Neuronal stem cell (in vitro differentiated cells): ENCODE measurements at regions not wholly inside any gene's neighbourhood (a gene's known extent, or its start where the extent isn't known, plus 50 kb on each side); places are given as distances from the start of the nearest gene placed in this dataset.
"Not testable (repeated sequence)": the region's sequence is repeated elsewhere in the genome, so short reads cannot be mapped to it uniquely, and the experiment has no call there.

ENCODE experiments used
- DNase-seq: peaks from one replicate; pipeline ENCODE4 v3.0.0-alpha.2; 2013; ENCODE audit warnings: low spot score
- H2AFZ ChIP-seq: one replicate; pipeline ENCODE4 v1.6.1; 2013; ENCODE audit warnings: mild to moderate bottlenecking, low read length, inconsistent platforms
- H2AK5ac ChIP-seq: 2 replicates; pipeline ENCODE4 v1.6.1; 2013; ENCODE audit warnings: low read depth, mild to moderate bottlenecking, inconsistent platforms, low read length, moderate library complexity, mixed read lengths
- H2BK120ac ChIP-seq: 2 replicates; pipeline ENCODE4 v1.6.1; 2013; ENCODE audit warnings: low read depth, mild to moderate bottlenecking, inconsistent platforms, low read length, moderate library complexity, mixed read lengths
- H2BK12ac ChIP-seq: one replicate; pipeline ENCODE4 v1.6.1; 2013; ENCODE audit warnings: low read length, inconsistent platforms
- H2BK15ac ChIP-seq: 2 replicates; pipeline ENCODE4 v1.6.1; 2013; ENCODE audit warnings: mild to moderate bottlenecking, low read length, inconsistent platforms, mixed read lengths
- H2BK5ac ChIP-seq: one replicate; pipeline ENCODE4 v1.6.1; 2013; ENCODE audit warnings: inconsistent platforms, mild to moderate bottlenecking, low read length, moderate library complexity
- H3K14ac ChIP-seq: one replicate; pipeline ENCODE4 v1.6.1; 2013; ENCODE audit warnings: low read length, inconsistent platforms
- H3K18ac ChIP-seq: 2 replicates; pipeline ENCODE4 v1.6.1; 2013; ENCODE audit warnings: low read length, inconsistent platforms
- H3K23ac ChIP-seq: 2 replicates; pipeline ENCODE4 v1.6.1; 2013; ENCODE audit warnings: low read depth, mild to moderate bottlenecking, mixed read lengths, low read length, inconsistent platforms; ENCODE audit not compliant: poor library complexity
- H3K27ac ChIP-seq: replicated peaks from 3 replicates; pipeline ENCODE4 v1.5.1; 2013; ENCODE audit warnings: low read length, inconsistent platforms
- H3K27me3 ChIP-seq, 3 experiments: 2 replicates each; pipeline ENCODE4 v1.6.1; 2013; ENCODE audit warnings: low read length in 3 of 3, mild to moderate bottlenecking in 2 of 3, inconsistent platforms in 1 of 3, low read depth in 1 of 3, mixed read lengths in 1 of 3, moderate library complexity in 1 of 3; ENCODE audit not compliant: control insufficient read depth in 3 of 3, insufficient read depth in 3 of 3
- H3K36me3 ChIP-seq, 2 donors: replicated peaks in 1 of 2; 2 replicates each; pipeline ENCODE4 v1.6.1; 2013; ENCODE audit warnings: low read length in 2 of 2; ENCODE audit not compliant: control insufficient read depth in 2 of 2, insufficient read depth in 2 of 2
- H3K4ac ChIP-seq: 2 replicates; pipeline ENCODE4 v1.6.1; 2013; ENCODE audit warnings: inconsistent platforms, mild to moderate bottlenecking, low read length, moderate library complexity
- H3K4me1 ChIP-seq, 2 donors: 1 replicate in 1 of 2; 2 replicates in 1 of 2; pipeline ENCODE4 v1.6.1; 2013; ENCODE audit warnings: low read length in 2 of 2, low read depth in 1 of 2; ENCODE audit not compliant: control insufficient read depth in 2 of 2, insufficient read depth in 1 of 2
- H3K4me2 ChIP-seq: one replicate; pipeline ENCODE4 v1.6.1; 2013; ENCODE audit warnings: mild to moderate bottlenecking, low read length, inconsistent platforms; ENCODE audit not compliant: insufficient read depth, poor library complexity, severe bottlenecking
- H3K4me3 ChIP-seq, 2 donors: 2 replicates each; pipeline ENCODE4 v1.5.1; 2013; ENCODE audit warnings: low read length in 2 of 2, mild to moderate bottlenecking in 2 of 2, inconsistent platforms in 1 of 2, moderate library complexity in 1 of 2
- H3K79me1 ChIP-seq: one replicate; pipeline ENCODE4 v1.6.1; 2013; ENCODE audit warnings: low read depth, mild to moderate bottlenecking, inconsistent platforms, low read length, moderate library complexity
- H3K9ac ChIP-seq: one replicate; pipeline ENCODE4 v1.6.1; 2013; ENCODE audit warnings: mild to moderate bottlenecking, low read depth, low read length, inconsistent platforms; ENCODE audit not compliant: poor library complexity
- H3K9me3 ChIP-seq, 2 donors: replicated peaks in 1 of 2; 2 replicates each; pipeline versions ENCODE3 to v1.6.1; 2013; ENCODE audit warnings: low read length in 2 of 2, mild to moderate bottlenecking in 2 of 2, inconsistent platforms in 1 of 2, low read depth in 1 of 2, mixed read lengths in 1 of 2, moderate library complexity in 1 of 2; ENCODE audit not compliant: control insufficient read depth in 2 of 2, insufficient read depth in 1 of 2
- H4K8ac ChIP-seq: one replicate; pipeline ENCODE4 v1.6.1; 2013; ENCODE audit warnings: low read depth, mild to moderate bottlenecking, inconsistent platforms, low read length, moderate library complexity
- H4K91ac ChIP-seq: one replicate; pipeline ENCODE4 v1.6.1; 2013; ENCODE audit warnings: low read length, low read depth, mild to moderate bottlenecking, inconsistent platforms; ENCODE audit not compliant: poor library complexity
- WGBS, 2 donors: extraction: QIAGEN DNeasy Blood & Tissue Kit; methylation state at CpG; one replicate each; pipeline ENCODE4 v1.1.7; 2013; ENCODE audit warnings: missing lambda C conversion rate in 2 of 2, mixed read lengths in 1 of 2; ENCODE audit not compliant: insufficient read length in 2 of 2, insufficient replicate concordance in 1 of 2; ENCODE audit errors: extremely low coverage in 2 of 2; 5-methylcytosine and 5-hydroxymethylcytosine counted together

DNA sequence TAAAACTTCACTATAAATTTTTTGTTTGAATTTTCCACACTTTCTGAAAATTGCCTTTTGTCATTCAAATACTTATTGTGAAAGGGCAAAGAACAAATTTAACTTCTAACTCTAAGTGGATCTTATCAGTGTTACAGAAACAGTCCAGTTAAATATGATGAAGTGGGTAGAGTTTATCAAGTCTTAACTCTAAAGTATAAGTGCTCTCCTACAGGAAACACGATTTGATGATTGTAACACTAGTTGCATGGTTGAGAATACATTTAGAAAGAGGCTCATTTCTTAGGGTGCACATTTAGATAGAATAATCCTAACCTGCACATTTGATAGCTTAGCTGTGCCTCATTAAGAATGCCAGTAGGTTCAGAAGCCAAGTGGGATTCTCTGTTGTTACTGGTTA is 838.3 kb upstream of the ATXN7L3B start:
- Histone ChIP-seq H2BK15ac (no peak overlapping the region), H3K79me1 (no peaks in the 10 kb centered on the region), H3K4me1 (no peaks in the 10 kb centered on the region), H3K4me3 (no peak overlapping the region), H3K27ac (no peak overlapping the region), H3K9ac (no peak overlapping the region), H2BK5ac (no peak overlapping the region), H2BK120ac (no peak overlapping the region), H3K14ac (no peak overlapping the region), H3K36me3 (no peaks in the 10 kb centered on the region), H3K18ac (no peak overlapping the region), H3K4ac (no peak overlapping the region), H2AFZ (no peak overlapping the region), H3K9me3 (peaks cover 0 to 2% of the 10 kb centered on the region in 2 donors), H3K27me3 (peaks cover 0 to 2% (median 0%) of the 10 kb centered on the region in 3 experiments), H4K91ac (no peak overlapping the region), H3K23ac (no peak overlapping the region), H4K8ac (no peak overlapping the region), H2AK5ac (no peak overlapping the region), H2BK12ac (no peak overlapping the region), H3K4me2 (no peak overlapping the region)
- WGBS, 2 donors, result no CpG with 5 or more reads among the region's 1 CpG
- DNase-seq, result no peak

DNA sequence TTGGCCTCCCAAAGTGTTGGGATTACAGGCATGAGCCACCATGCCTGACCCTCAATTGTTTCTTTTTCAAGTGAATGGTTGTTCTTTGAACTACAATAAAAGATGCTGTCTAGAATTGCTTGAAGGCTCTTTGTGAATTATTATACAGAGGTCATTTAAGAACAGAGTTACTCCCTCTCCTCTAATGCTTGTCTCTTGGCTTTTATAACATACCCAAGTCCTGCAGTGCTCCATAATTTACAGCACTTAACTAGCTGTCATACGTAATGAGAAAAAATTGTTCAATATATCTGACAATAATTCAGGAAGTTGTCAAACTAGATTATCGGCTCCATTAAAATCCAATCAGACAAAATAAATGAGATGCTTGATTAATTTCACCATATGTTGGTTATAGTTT is 823.0 kb upstream of the ATXN7L3B start:
- Histone ChIP-seq H3K4ac (no peak overlapping the region), H4K8ac (no peak overlapping the region), H3K23ac (no peak overlapping the region), H3K4me1 (no peaks in the 10 kb centered on the region), H4K91ac (no peak overlapping the region), H3K9ac (no peak overlapping the region), H3K18ac (no peak overlapping the region), H2AK5ac (no peak overlapping the region), H2AFZ (no peak overlapping the region), H3K36me3 (no peaks in the 10 kb centered on the region), H3K27ac (no peak overlapping the region), H3K27me3 (no peaks in the 10 kb centered on the region), H2BK15ac (no peak overlapping the region), H3K14ac (no peak overlapping the region), H2BK5ac (no peak overlapping the region), H3K9me3 (no peaks in the 10 kb centered on the region), H2BK120ac (no peak overlapping the region), H3K4me2 (no peak overlapping the region), H2BK12ac (no peak overlapping the region), H3K79me1 (no peaks in the 10 kb centered on the region), H3K4me3 (no peak overlapping the region)
- no peak for DNase-seq
- WGBS, 2 donors, result no CpG with 5 or more reads among the region's 2 CpGs

DNA sequence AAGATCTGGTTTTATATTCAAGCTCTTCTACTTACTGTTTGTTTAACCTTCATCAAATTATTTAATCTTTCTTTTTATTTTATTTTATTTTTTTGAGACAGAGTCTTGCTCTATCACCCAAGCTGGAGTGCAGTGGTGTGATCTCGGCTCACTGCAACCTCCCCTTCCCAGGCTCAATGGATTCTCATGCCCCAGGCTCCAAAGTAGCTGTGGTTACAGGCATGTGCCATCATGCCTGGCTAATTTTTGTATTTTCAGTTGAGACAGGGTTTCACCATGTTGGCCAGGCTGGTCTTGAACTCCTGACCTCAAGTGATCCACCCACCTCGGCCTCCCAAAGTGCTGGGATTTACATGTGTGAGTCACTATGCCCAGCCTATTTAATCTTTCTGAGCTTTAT is 821.5 kb upstream of the ATXN7L3B start:
- not testable (repeated sequence) for H3K9ac ChIP-seq, H3K4me3 ChIP-seq, H3K4ac ChIP-seq, H3K4me1 ChIP-seq, H4K8ac ChIP-seq, H3K27ac ChIP-seq, H3K23ac ChIP-seq, H2BK12ac ChIP-seq, H3K36me3 ChIP-seq, H4K91ac ChIP-seq, H2BK5ac ChIP-seq, H2BK15ac ChIP-seq, H3K4me2 ChIP-seq, H3K27me3 ChIP-seq, H3K9me3 ChIP-seq, H2BK120ac ChIP-seq, H3K14ac ChIP-seq, H3K18ac ChIP-seq, DNase-seq, H2AFZ ChIP-seq, H2AK5ac ChIP-seq, H3K79me1 ChIP-seq
- no CpG with 5 or more reads among the region's 2 CpGs for WGBS, 2 donors

DNA sequence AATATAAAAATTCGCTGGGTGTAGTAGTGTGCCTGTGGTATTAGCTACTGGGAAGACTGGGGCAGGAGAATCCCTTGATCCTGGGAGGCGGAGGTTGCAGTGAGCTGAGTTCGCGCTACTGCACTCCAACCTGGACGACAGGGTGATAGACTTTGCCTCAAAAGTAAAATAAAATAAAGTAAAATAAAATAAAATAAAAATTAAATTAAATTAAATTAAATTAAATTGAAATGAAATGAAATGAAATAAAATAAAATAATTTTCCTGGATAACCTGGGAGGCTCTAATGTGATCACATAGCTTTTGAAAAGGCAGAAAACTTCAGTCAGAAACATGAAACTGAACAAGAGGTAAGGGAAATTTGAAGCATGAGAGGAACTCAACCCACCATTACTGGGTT is 818.4 kb upstream of the ATXN7L3B start:
- H3K79me1 ChIP-seq, result no peaks in the 10 kb centered on the region
- H3K14ac ChIP-seq, result no peak overlapping the region
- no CpG with 5 or more reads among the region's 5 CpGs for WGBS, 2 donors
- no peak overlapping the region for H2BK5ac ChIP-seq
- no peaks in the 10 kb centered on the region for H3K9me3 ChIP-seq
- H3K23ac ChIP-seq, result no peak overlapping the region
- no peak overlapping the region for H4K8ac ChIP-seq
- H3K4me2 ChIP-seq, result no peak overlapping the region
- H3K18ac ChIP-seq, result no peak overlapping the region
- H3K27ac ChIP-seq, result no peak overlapping the region
- no peak overlapping the region for H3K4ac ChIP-seq
- no peak overlapping the region for H4K91ac ChIP-seq
- DNase-seq, result no peak
- H3K27me3 ChIP-seq, result no peaks in the 10 kb centered on the region
- H2AK5ac ChIP-seq, result no peak overlapping the region
- H3K36me3 ChIP-seq, result no peaks in the 10 kb centered on the region
- H2BK12ac ChIP-seq, result no peak overlapping the region
- no peak overlapping the region for H2AFZ ChIP-seq
- no peak overlapping the region for H2BK15ac ChIP-seq
- no peak overlapping the region for H3K9ac ChIP-seq
- H3K4me1 ChIP-seq, result no peaks in the 10 kb centered on the region
- no peak overlapping the region for H3K4me3 ChIP-seq
- no peak overlapping the region for H2BK120ac ChIP-seq
